Tibial nerve (tissue), 4 donors: ENCODE measurements at regions not wholly inside any gene's neighbourhood (a gene's known extent, or its start where the extent isn't known, plus 50 kb on each side); places are given as distances from the start of the nearest gene placed in this dataset.
A peak's percentile ranks its signal among the peaks of the same experiment; 100 is the strongest.

ENCODE experiments used
- EP300 ChIP-seq, 2 donors: sonication (generic); formaldehyde crosslinking; IDR thresholded peaks; one replicate each; pipeline ENCODE4 v1.6.1; 2017; ENCODE audit warnings: antibody characterized with exemption in 2 of 2, mild to moderate bottlenecking in 1 of 2
- POLR2A ChIP-seq, 2 donors: fragments of 450-650 bp; IDR thresholded peaks; one replicate each; pipeline ENCODE4 v1.6.1; 2017; ENCODE audit warnings: antibody characterized with exemption in 2 of 2, mild to moderate bottlenecking in 2 of 2, moderate library complexity in 2 of 2
- TF ChIP-seq, protein P1 (sequence below), 5 experiments: fragments of 200-600 bp in 3 of 5; fragments of 450-650 bp in 2 of 5; sonication (generic) in 3 of 5; IDR thresholded peaks; one replicate each; pipeline ENCODE4 v1.5.1; 2016 to 2019; ENCODE audit warnings: antibody characterized with exemption in 5 of 5, mild to moderate bottlenecking in 3 of 5, moderate library complexity in 2 of 5

DNA sequence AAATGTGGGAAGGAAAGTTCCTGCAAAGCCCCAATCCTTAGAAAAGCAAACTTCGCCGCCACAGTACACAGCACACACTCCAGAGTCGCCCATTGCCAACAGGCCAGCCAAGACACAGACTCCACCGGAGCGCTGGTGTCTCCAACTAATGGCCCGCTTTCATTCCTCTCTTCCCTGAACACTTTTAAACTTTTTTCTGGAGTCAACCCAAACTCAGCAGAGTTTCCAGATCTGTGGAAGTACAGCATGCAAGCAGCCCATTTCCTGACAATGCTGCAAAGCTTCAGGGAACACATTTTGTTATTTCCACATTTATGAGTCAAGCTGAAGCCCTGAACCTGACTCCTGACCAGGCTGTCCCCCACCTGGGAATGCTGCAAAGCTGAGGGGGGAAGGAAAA, 351.9 kb downstream of the NFIB start:
- TF ChIP-seq, protein P1, sequence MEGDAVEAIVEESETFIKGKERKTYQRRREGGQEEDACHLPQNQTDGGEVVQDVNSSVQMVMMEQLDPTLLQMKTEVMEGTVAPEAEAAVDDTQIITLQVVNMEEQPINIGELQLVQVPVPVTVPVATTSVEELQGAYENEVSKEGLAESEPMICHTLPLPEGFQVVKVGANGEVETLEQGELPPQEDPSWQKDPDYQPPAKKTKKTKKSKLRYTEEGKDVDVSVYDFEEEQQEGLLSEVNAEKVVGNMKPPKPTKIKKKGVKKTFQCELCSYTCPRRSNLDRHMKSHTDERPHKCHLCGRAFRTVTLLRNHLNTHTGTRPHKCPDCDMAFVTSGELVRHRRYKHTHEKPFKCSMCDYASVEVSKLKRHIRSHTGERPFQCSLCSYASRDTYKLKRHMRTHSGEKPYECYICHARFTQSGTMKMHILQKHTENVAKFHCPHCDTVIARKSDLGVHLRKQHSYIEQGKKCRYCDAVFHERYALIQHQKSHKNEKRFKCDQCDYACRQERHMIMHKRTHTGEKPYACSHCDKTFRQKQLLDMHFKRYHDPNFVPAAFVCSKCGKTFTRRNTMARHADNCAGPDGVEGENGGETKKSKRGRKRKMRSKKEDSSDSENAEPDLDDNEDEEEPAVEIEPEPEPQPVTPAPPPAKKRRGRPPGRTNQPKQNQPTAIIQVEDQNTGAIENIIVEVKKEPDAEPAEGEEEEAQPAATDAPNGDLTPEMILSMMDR (IDR thresholded peaks at IDR 0.05), result no peak
- TF ChIP-seq EP300 (IDR thresholded peaks at IDR 0.05) (peak in 1 of 2 donors; percentile 22), POLR2A (IDR thresholded peaks at IDR 0.05) (no peak)
